ENCODE measurements at regions not wholly inside any gene's neighbourhood (a gene's known extent, or its start where the extent isn't known, plus 50 kb on each side); places are given as distances from the start of the nearest gene placed in this dataset.

GRCh38 chr6:166087246-166087645, 80.4 kb downstream of the TBXT start:
- dilution Hi-C loops (cut with MboI; ENCODE audit: extremely low pct_ligation_motif_present, low sequenced_read_pairs): no loop called here
- no peak for FAIRE-seq

GRCh38 chr6:166085500-166085899, 82.2 kb downstream of the TBXT start:
- POLR2A ChIA-PET: no interaction called here
- intact Hi-C loops (cut with micrococcal nuclease): no loop called here
- no peaks in the 10 kb centered on the region for H3K79me2 ChIP-seq (ENCODE audit: control insufficient read depth, insufficient read depth, low read length)

More at GRCh38 chr6:166087246-166087645, 80.4 kb downstream of the TBXT start:
- Histone ChIP-seq H3K4me1 (ENCODE audit: control insufficient read depth, extremely low read depth, insufficient read depth, low read length) (no peaks in the 10 kb centered on the region), H2AFZ (ENCODE audit: low read depth, low read length) (no peak overlapping the region), H3K4me3 (replicated peaks in 1 of 3; ENCODE audit: insufficient read depth in 1 of 3, low read depth in 1 of 3, low read length in 3 of 3) (no peak overlapping the region), H3K9ac (replicated peaks; ENCODE audit: extremely low read depth, insufficient read depth, low read length) (no peak overlapping the region), H3K9me1 (replicated peaks; ENCODE audit: control insufficient read depth, extremely low read depth, insufficient read depth, low read length) (no peaks in the 10 kb centered on the region), H3K9me3 (replicated peaks; ENCODE audit: control insufficient read depth, insufficient read depth, low read length) (no peaks in the 10 kb centered on the region), H4K20me1 (replicated peaks; ENCODE audit: control insufficient read depth, extremely low read depth, insufficient read depth, low read length) (no peaks in the 10 kb centered on the region), H3K27ac (ENCODE audit: insufficient read depth, low read depth, low read length) (no peak overlapping the region), H3K79me2 (ENCODE audit: control insufficient read depth, insufficient read depth, low read length) (no peaks in the 10 kb centered on the region), H3K27me3 (ENCODE audit: control insufficient read depth in 2 of 2, insufficient read depth in 2 of 2, low read length in 2 of 2) (no peaks in the 10 kb centered on the region), H3K36me3 (ENCODE audit: control insufficient read depth in 2 of 2, extremely low read depth in 1 of 2, insufficient read depth in 2 of 2, low read length in 2 of 2) (no peaks in the 10 kb centered on the region), H3K4me2 (ENCODE audit: insufficient read depth, low read length) (no peak overlapping the region)
- intact Hi-C loops (cut with micrococcal nuclease): no loop called here
- no peak for TF ChIP-seq GATA2 (IDR thresholded peaks at IDR 0.05; ENCODE audit: insufficient read depth, insufficient read length, low read depth, low read length)
- ChIA-PET CTCF (interaction anchor here (1.3 kb wide), 1 partner anchor 11 kb away, joined by 4 read pairs; no protein-coding TSS in a partner anchor), POLR2A (no interaction called here)
- DNase-seq (ENCODE audit: low read depth, low spot score): no peak
- no TSS peak for BruUV-seq (replicated peaks)

More at GRCh38 chr6:166085500-166085899, 82.2 kb downstream of the TBXT start:
- Histone ChIP-seq H3K4me2 (ENCODE audit: insufficient read depth, low read length) (no peak overlapping the region), H2AFZ (ENCODE audit: low read depth, low read length) (no peak overlapping the region), H3K27ac (ENCODE audit: insufficient read depth, low read depth, low read length) (no peak overlapping the region), H3K4me1 (ENCODE audit: control insufficient read depth, extremely low read depth, insufficient read depth, low read length) (no peaks in the 10 kb centered on the region), H4K20me1 (replicated peaks; ENCODE audit: control insufficient read depth, extremely low read depth, insufficient read depth, low read length) (no peaks in the 10 kb centered on the region), H3K9ac (replicated peaks; ENCODE audit: extremely low read depth, insufficient read depth, low read length) (no peak overlapping the region), H3K4me3 (replicated peaks in 1 of 3; ENCODE audit: insufficient read depth in 1 of 3, low read depth in 1 of 3, low read length in 3 of 3) (no peak overlapping the region), H3K27me3 (ENCODE audit: control insufficient read depth in 2 of 2, insufficient read depth in 2 of 2, low read length in 2 of 2) (no peaks in the 10 kb centered on the region), H3K36me3 (ENCODE audit: control insufficient read depth in 2 of 2, extremely low read depth in 1 of 2, insufficient read depth in 2 of 2, low read length in 2 of 2) (no peaks in the 10 kb centered on the region), H3K9me1 (replicated peaks; ENCODE audit: control insufficient read depth, extremely low read depth, insufficient read depth, low read length) (no peaks in the 10 kb centered on the region), H3K9me3 (replicated peaks; ENCODE audit: control insufficient read depth, insufficient read depth, low read length) (no peaks in the 10 kb centered on the region)
- dilution Hi-C loops (cut with MboI; ENCODE audit: extremely low pct_ligation_motif_present, low sequenced_read_pairs): no loop called here
- FAIRE-seq (no peak), DNase-seq (ENCODE audit: low read depth, low spot score) (no peak)
- TF ChIP-seq MYC (IDR thresholded peaks at IDR 0.05; ENCODE audit: low read depth, low read length) (no peak), POLR2A (IDR thresholded peaks at IDR 0.05; ENCODE audit: low read depth, low read length) (no peak), POLR2AphosphoS5 (IDR thresholded peaks at IDR 0.05; ENCODE audit: insufficient read depth, low read depth, low read length) (no peak), JUN (IDR thresholded peaks at IDR 0.05; ENCODE audit: borderline replicate concordance, insufficient read depth, insufficient read length, low read depth) (no peak), FOS (IDR thresholded peaks at IDR 0.05; ENCODE audit: borderline replicate concordance, insufficient read depth, low read length) (no peak), EZH2 (IDR thresholded peaks at IDR 0.05; ENCODE audit: borderline replicate concordance, low read depth, low read length, severe bottlenecking) (no peak), CTCF (IDR thresholded peaks at IDR 0.05; ENCODE audit: extremely low read depth in 1 of 2, insufficient read depth in 1 of 2, low read depth in 1 of 2, low read length in 2 of 2) (no peak), GATA2 (IDR thresholded peaks at IDR 0.05; ENCODE audit: insufficient read depth, insufficient read length, low read depth, low read length) (no peak), MAX (IDR thresholded peaks at IDR 0.05; ENCODE audit: insufficient read depth, insufficient read length) (no peak)
- no TSS peak for BruUV-seq (replicated peaks)
- CTCF ChIA-PET: no interaction called here

All from endothelial cell of umbilical vein (primary cell).